GM12872 (cell line): ENCODE measurements at regions not wholly inside any gene's neighbourhood (a gene's known extent, or its start where the extent isn't known, plus 50 kb on each side); places are given as distances from the start of the nearest gene placed in this dataset.

ENCODE experiments used
- CTCF ChIP-seq: IDR thresholded peaks from 3 replicates; pipeline ENCODE4 v1.5.1; 2011; ENCODE audit warnings: low read depth, mild to moderate bottlenecking, low read length, moderate library complexity; ENCODE audit not compliant: insufficient read depth

DNA sequence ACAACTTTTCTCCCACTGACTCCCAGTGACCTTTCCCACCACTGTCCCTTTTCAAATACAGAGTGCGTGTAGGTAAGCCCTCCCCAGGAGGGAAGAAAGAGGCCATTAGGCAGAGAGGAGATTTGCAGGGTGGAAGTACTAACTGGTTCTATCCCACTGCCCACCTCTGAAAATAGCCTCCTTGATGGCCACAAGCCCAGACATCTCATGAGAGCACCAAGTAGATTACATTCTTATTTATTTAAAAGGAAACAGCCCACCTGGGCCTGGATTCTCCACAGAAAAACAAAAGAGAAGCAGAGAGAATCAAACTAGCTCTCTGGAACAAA is 445.3 kb downstream of the FOXO1 start:
- TF ChIP-seq CTCF, result no peak

DNA sequence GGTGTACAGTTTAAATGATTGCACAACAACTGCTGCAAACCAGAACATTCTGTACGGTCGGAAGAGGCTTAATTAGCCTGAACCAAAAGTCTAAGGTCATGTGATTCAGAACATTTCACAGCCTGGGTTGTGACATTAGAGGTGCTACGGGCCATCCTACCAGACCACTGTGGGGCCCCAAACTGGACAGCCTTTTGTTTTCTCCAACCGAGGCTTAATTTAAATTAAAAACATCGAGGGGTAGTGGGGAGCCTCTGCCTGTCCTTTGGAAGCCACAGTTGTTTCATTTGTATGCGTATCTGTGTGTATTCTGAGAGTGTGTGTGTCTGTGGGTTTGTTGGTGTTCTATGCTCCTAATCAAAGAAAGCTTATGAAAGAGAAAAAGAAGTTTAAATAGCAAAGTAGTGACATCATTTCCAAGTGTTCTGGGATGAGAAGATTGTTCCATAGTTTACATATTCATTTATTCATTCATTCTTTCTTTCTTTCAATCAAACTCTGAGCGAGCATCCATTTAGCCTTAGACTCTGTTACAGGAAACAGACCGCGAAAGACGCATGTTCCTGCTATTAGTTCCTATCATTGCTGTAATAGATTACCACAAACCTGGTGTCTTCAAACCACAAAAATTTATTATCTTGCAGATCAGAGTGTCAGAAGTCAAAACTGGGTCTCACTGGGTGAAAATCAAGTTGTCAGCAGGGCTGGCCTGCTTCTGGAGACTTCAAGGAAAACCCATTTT is 444.8 kb downstream of the FOXO1 start:
- TF ChIP-seq CTCF, result no peak

DNA sequence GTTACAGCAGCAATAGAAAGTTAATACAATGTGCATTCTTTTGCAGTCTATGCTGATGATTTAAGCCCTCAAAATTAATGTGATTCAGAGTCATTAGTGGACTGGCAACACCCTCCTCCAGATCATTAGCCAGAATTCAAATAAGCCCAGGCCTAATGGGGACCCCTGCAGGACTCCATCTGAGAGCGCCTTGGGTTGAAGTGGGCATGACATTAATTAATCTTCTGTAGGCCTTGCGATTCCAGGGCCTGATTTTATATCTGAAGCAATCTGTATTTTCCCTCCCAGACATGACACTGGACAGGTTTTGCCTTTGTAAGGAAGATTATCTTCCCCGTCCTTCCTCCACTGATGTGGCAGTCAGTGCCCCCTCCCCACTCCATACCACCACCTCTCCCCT is 442.9 kb downstream of the FOXO1 start:
- no peak for TF ChIP-seq CTCF

GRCh38 chr13:40228496-40228895 is 437.9 kb downstream of the FOXO1 start:
- no peak for TF ChIP-seq CTCF

- TF ChIP-seq CTCF, result no peak
These were observed 437.5 kb downstream of the FOXO1 start for GRCh38 chr13:40228990-40229389.

- no peak for TF ChIP-seq CTCF
These were observed 435.6 kb downstream of the FOXO1 start for GRCh38 chr13:40230833-40231266.

DNA sequence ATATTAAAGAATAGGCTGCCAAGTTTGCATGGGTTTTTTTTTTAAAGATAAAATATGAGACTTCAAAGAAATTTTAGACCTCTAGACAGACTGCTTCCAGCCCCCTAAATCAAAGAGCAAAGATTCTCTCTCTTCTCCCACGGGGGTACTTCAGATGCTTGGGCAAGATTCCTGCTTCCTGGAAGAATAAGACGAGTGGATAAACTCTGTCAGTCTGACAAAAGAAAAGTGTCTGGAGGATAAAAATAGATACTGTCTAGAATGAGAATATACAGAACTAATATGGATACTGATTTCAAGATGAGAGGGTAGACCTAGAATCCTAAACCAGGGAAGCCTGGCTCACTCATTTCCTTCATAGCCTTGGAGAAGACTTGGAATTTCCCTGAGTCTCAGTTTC is 435.1 kb downstream of the FOXO1 start:
- TF ChIP-seq CTCF, result no peak

DNA sequence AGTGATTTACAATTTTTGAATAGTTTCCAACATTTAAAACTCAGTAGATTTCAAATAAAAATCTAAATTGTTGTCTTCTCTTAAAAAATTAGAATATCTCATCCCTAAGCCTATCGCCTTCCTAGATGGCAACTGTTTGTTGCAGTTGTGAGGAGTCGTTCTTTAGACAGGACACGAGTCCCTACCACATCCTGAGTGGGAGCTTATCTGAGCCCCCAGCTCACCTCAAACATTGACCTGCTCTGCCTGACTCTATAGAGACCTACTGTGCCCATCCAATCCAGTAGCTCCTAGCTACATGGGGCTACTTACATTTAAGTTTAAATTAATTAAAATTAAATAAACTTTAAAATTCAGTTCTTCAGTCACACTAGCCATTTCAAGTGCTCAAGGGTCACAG is 434.7 kb downstream of the FOXO1 start:
- TF ChIP-seq CTCF, result no peak
